ENCODE measurements at regions not wholly inside any gene's neighbourhood (a gene's known extent, or its start where the extent isn't known, plus 50 kb on each side); places are given as distances from the start of the nearest gene placed in this dataset.

DNA sequence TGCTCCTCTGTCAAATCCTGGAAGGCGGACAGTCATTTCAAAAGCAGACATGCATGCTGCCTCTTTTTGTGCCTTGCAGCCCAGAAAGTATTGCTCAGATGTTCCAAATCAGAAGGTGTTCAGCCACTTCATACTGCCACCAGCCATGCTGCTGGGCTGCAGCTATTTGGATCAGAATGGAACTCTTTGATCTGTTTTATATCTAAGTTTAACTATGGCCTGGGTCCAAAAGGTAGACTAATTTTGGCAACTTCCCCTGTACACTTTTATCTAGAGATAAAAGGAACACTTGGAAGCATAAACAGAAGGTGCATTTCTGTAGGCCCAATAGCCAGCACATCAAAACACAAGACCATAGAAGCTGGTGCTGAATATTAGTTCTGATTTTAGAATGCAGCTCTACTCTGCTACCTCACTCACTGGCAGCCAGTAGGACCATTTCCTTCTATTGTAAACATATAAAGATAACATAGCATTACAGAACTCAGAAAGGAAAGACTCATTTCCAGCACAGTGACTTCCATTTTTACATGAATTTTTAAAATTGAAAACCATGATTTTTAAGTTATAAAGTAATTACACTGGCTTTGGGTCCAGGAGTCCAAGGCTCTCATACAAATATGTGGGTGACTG is 143.1 kb upstream of the CAV2 start:
- TF ChIP-seq, protein P1, sequence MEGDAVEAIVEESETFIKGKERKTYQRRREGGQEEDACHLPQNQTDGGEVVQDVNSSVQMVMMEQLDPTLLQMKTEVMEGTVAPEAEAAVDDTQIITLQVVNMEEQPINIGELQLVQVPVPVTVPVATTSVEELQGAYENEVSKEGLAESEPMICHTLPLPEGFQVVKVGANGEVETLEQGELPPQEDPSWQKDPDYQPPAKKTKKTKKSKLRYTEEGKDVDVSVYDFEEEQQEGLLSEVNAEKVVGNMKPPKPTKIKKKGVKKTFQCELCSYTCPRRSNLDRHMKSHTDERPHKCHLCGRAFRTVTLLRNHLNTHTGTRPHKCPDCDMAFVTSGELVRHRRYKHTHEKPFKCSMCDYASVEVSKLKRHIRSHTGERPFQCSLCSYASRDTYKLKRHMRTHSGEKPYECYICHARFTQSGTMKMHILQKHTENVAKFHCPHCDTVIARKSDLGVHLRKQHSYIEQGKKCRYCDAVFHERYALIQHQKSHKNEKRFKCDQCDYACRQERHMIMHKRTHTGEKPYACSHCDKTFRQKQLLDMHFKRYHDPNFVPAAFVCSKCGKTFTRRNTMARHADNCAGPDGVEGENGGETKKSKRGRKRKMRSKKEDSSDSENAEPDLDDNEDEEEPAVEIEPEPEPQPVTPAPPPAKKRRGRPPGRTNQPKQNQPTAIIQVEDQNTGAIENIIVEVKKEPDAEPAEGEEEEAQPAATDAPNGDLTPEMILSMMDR (IDR thresholded peaks at IDR 0.05): no peak
- no peak for DNase-seq
- Histone ChIP-seq H3K27ac (peak overlapping the region; percentile 85), H3K36me3 (no peaks in the 10 kb centered on the region), H3K4me1 (peaks cover 0 to 60% (median 52%) of the 10 kb centered on the region in 4 donors), H3K27me3 (no peaks in the 10 kb centered on the region), H3K4me3 (no peak overlapping the region), H3K9me3 (no peaks in the 10 kb centered on the region)
- intact Hi-C loops (cut with DNase I; ENCODE audit: low total_unique reads): no loop called here

DNA sequence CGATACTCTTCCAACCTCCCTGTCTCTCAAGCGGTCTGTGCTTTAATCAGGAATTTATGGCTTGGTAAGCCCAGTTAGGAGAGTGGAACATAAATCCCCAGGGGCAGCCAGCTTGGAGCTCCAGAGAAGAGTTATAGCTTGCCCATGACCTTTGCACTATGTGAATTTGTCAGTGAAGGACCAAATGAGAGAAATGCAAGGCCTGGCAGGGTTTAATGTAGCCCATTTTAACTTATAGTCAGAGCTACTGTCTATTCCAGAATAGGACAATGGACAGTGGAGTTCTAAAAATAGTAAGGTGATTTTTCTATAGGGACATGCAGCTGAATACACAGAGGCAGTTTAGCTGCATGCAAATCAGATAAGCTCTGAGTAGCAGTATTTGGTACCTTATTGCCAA is 142.6 kb upstream of the CAV2 start:
- no peak overlapping the region for H3K4me3 ChIP-seq
- DNase-seq: no peak
- H3K4me1 ChIP-seq: peaks cover 0 to 64% (median 52%) of the 10 kb centered on the region in 4 donors
- TF ChIP-seq, protein P1 (IDR thresholded peaks at IDR 0.05): no peak
- H3K9me3 ChIP-seq: no peaks in the 10 kb centered on the region
- no peaks in the 10 kb centered on the region for H3K36me3 ChIP-seq
- intact Hi-C loops (cut with DNase I; ENCODE audit: low total_unique reads): no loop called here
- H3K27me3 ChIP-seq: no peaks in the 10 kb centered on the region
- H3K27ac ChIP-seq: peak overlapping the region; percentile 85

DNA sequence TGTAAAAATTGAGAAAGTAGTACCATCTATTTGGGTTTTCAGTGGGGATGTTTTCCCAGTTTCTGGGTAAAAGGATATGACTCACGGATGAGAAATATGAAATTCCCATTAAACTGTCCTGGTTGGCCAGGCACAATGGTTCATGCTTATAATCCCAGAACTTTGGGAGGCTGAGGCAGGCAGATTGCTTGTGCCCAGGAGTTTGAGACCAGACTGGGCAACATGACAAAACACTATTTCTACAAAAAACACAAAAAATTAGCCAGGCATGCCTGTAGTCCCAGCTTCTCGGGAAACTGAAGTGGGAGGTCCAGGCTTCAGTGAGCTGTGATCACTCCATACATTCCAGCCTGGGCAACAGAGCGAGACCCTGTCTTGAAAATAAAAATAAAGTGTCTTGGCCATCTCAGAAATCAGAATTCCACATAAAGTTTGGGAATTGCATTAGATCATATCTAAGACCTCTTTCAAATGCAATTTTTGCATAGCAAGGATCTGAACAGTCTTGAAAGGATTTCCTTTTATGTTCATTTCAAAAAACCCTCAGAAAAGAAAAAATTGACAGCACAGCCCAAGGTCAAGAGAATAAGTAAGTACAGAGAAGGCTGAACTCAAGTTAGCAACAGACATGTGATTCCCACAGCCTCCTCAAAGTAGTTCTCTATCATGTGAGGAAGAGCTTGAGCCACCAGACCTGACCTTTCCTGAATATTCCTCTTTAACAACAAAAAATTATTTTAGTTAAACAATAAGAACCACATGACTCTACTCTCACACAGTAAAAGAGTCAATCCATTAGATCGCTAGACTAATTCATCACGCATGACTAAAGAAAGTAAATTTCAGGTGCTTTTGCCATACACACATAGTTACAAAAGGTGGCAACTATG is 141.5 kb upstream of the CAV2 start:
- TF ChIP-seq, protein P1 (IDR thresholded peaks at IDR 0.05): no peak
- intact Hi-C loops (cut with DNase I; ENCODE audit: low total_unique reads): no loop called here
- Histone ChIP-seq H3K9me3 (no peaks in the 10 kb centered on the region), H3K27ac (peak overlapping the region; percentile 85), H3K4me3 (no peak overlapping the region), H3K36me3 (no peaks in the 10 kb centered on the region), H3K27me3 (no peaks in the 10 kb centered on the region), H3K4me1 (peaks cover 0 to 74% (median 52%) of the 10 kb centered on the region in 4 donors)
- no peak for DNase-seq

DNA sequence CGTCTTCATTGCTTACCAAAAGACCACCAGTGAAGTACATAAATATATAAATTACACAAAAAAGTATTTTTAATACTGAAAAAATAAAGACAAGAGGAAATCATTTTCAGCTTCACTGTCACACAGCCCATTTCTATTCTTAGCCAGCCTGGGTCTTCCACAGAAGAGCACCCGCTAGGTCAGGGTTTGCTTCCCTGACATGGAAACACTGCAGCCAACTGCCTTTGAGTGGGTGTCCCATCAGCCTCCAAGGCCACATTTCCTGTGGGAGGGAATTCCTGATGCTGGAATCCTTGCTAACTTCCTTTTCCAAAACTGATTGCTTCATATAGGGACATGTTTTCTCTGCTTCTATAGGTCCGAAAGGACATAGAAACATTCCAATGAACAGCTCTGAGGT is 137.8 kb upstream of the CAV2 start:
- no peaks in the 10 kb centered on the region for H3K27me3 ChIP-seq
- intact Hi-C loops (cut with DNase I; ENCODE audit: low total_unique reads): no loop called here
- H3K4me1 ChIP-seq: peaks cover 0 to 37% (median 17%) of the 10 kb centered on the region in 4 donors
- no peaks in the 10 kb centered on the region for H3K36me3 ChIP-seq
- TF ChIP-seq, protein P1 (IDR thresholded peaks at IDR 0.05): no peak
- no peak for DNase-seq
- H3K4me3 ChIP-seq: no peak overlapping the region
- H3K9me3 ChIP-seq: no peaks in the 10 kb centered on the region
- peak overlapping the region in 1 of 2 donors; percentile 6 for H3K27ac ChIP-seq

DNA sequence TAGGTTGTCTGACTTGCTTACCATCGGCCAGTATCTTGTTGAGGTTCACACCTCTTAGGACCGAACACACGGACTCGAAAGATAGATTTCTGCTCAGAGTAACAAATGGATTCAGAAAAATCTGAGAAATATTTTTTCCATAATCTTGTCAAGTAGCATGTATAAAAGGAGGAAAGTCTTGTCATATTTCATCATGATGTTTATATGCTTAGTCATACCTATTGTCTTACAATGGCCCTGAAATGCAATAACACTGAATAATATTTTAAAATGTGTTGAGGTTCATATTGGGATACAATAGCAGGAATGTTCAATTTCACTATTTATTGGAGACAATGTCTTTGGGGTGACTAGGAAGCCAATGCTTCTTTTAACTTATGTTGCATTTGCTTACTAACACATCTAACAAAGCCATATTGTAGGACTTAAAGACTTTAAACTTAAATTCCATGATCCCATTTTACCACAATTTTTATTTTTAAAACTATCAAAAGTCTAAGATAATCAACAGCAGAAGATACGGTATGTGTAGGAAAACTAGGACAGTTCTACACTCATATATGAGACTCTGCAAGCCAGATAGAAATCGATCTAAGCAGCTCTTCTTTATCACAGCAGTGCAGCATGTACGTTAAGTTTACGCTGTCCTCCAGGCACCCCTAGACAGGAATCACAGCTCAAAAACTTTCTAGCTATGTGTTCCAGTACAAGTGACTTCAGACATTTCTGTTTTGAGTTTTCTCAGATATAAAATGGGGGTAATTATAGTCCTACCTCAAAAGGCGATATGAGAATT is 135.7 kb upstream of the CAV2 start:
- TF ChIP-seq, protein P1 (IDR thresholded peaks at IDR 0.05): no peak
- peaks cover 0 to 16% (median 0%) of the 10 kb centered on the region in 4 donors for H3K4me1 ChIP-seq
- H3K27ac ChIP-seq: no peak overlapping the region
- no peaks in the 10 kb centered on the region for H3K9me3 ChIP-seq
- no peak for DNase-seq
- intact Hi-C loops (cut with DNase I; ENCODE audit: low total_unique reads): no loop called here
- no peak overlapping the region for H3K4me3 ChIP-seq
- no peaks in the 10 kb centered on the region for H3K27me3 ChIP-seq
- H3K36me3 ChIP-seq: no peaks in the 10 kb centered on the region

Measured in tibial artery (tissue), 4 donors.